ENCODE measurements at regions not wholly inside any gene's neighbourhood (a gene's known extent, or its start where the extent isn't known, plus 50 kb on each side); places are given as distances from the start of the nearest gene placed in this dataset.

DNA sequence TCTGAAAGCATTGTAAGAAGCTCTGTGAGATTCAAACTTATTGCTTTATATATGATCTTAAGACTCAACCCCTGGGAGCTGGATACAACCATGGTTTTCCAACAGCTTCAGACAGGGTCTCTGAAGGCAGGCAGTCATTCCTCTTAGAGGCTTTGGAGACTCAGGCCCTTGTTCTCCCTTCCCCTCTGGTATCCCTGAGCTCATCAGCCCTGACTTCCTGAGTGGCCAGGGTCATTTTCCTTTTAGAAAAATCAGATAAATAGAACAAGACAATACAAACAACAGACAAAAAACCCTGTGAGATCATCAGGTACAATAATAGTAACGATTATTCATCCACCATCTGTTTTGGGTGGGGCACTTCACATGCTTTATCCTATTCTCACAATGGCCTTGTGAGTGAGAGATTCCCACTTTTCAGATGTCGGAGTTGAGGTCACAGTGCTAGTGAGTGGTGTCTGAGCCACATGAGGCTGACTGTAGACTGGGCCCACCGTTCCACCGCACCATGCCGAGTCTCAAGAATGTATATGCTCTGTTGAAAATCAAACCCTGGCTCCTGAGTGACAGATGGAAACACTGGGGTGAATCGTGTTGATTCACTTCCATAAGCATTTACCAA, 144.2 kb downstream of the CXCL12 start:
- H4K91ac ChIP-seq (replicated peaks; ENCODE audit: insufficient read length, low read length), result no peak overlapping the region
- H4K20me1 ChIP-seq (replicated peaks in 1 of 2; ENCODE audit: control insufficient read depth in 1 of 2, insufficient read depth in 2 of 2, low read length in 2 of 2), result no peaks in the 10 kb centered on the region
- H2BK120ac ChIP-seq (replicated peaks; ENCODE audit: low read depth, low read length), result no peak overlapping the region
- H3K27ac ChIP-seq (ENCODE audit: low read depth, low read length), result no peak overlapping the region
- peaks cover 2% of the 10 kb centered on the region; the same call in 1 of the 2 replicates for H3K23me2 ChIP-seq (ENCODE audit: low read depth, low read length)
- H3K4me1 ChIP-seq (replicated peaks in 1 of 4; ENCODE audit: control insufficient read depth in 3 of 4, insufficient read depth in 4 of 4, low read length in 3 of 4), result no peaks in the 10 kb centered on the region
- no peak overlapping the region for H3K18ac ChIP-seq (ENCODE audit: extremely low read depth, low read length)
- no peak overlapping the region for H4K5ac ChIP-seq (ENCODE audit: insufficient read length, low read depth, low read length)
- no peaks in the 10 kb centered on the region for H3K36me3 ChIP-seq (ENCODE audit: control insufficient read depth in 2 of 4, insufficient read depth in 4 of 4, low read length in 3 of 4)
- H2BK20ac ChIP-seq (ENCODE audit: low read length), result no peak overlapping the region
- H3K14ac ChIP-seq (ENCODE audit: insufficient read length), result no peak overlapping the region
- no peak overlapping the region for H2AFZ ChIP-seq (ENCODE audit: low read length)
- no peaks in the 10 kb centered on the region for H3K9me3 ChIP-seq (ENCODE audit: insufficient read depth in 2 of 2, low read depth in 1 of 2, low read length in 1 of 2)
- no peak for FAIRE-seq
- H3K79me2 ChIP-seq (ENCODE audit: control insufficient read depth in 1 of 2, insufficient read depth in 2 of 2, low read length in 2 of 2), result no peaks in the 10 kb centered on the region
- no peak overlapping the region for H3K4me2 ChIP-seq (ENCODE audit: insufficient read depth in 1 of 2, low read depth in 2 of 2, low read length in 2 of 2)
- H2BK5ac ChIP-seq (ENCODE audit: low read depth, low read length), result no peak overlapping the region
- POLR2A ChIA-PET (ENCODE audit: partially characterized antibody), result no interaction called here
- CTCF ChIA-PET (ENCODE audit: partially characterized antibody), result interaction anchor here (0.7 to 1.2 kb wide), 3 partner anchors 9 to 356 kb away, joined by 3 to 4 read pairs (median 4); no protein-coding TSS in a partner anchor
- no peaks in the 10 kb centered on the region for H3K79me1 ChIP-seq (ENCODE audit: low read depth, low read length)
- H2BK12ac ChIP-seq (ENCODE audit: low read depth, low read length), result no peak overlapping the region
- no peak overlapping the region for H3K4ac ChIP-seq (replicated peaks; ENCODE audit: insufficient read length, low read depth, low read length)
- H3K56ac ChIP-seq (replicated peaks; ENCODE audit: insufficient read length, low read depth, low read length), result no peak overlapping the region
- no peak overlapping the region for H4K8ac ChIP-seq (ENCODE audit: extremely low read depth, insufficient read depth, low read length)
- WGBS, 2 experiments (ENCODE audit: extremely low coverage in 1 of 2, insufficient coverage in 1 of 2, insufficient read length in 1 of 2, insufficient replicate concordance in 2 of 2, low coverage in 1 of 2, low lambda C conversion rate in 2 of 2, missing lambda C conversion rate in 1 of 2), result 88% methylated on average over 6 of the region's 6 CpGs; no CpG with 5 or more reads in 1 of the 2 experiments
- H3K4me3 ChIP-seq (ENCODE audit: extremely low read depth in 1 of 4, insufficient read depth in 2 of 4, low read depth in 3 of 4, low read length in 4 of 4), result no peak overlapping the region
- no peak overlapping the region for H3K9ac ChIP-seq (replicated peaks in 1 of 4; ENCODE audit: extremely low read depth in 1 of 4, low read depth in 3 of 4, low read length in 3 of 4)
- DNase-seq (ENCODE audit: low read depth in 1 of 2, low spot score in 2 of 2), result no peak
- peaks cover 0 to 2% (median 0%) of the 10 kb centered on the region in 4 experiments; a peak in 3 of 7 replicates for H3K27me3 ChIP-seq (replicated peaks in 1 of 4; ENCODE audit: control insufficient read depth in 3 of 4, extremely low read depth in 1 of 4, insufficient read depth in 3 of 4, low read length in 3 of 4)
- no peak overlapping the region for H3K23ac ChIP-seq (ENCODE audit: insufficient read length)
- H2BK15ac ChIP-seq (ENCODE audit: low read length), result no peak overlapping the region
- no peak overlapping the region for H2AK5ac ChIP-seq (ENCODE audit: low read depth, low read length)
- no peak for TF ChIP-seq RXRA (IDR thresholded peaks at IDR 0.05; ENCODE audit: insufficient read depth, low read depth, low read length)
- no peak for TF ChIP-seq EP300 (IDR thresholded peaks at IDR 0.05; ENCODE audit: borderline replicate concordance in 1 of 2, low read depth in 2 of 2, low read length in 2 of 2)
- no peak for TF ChIP-seq FOSL1 (IDR thresholded peaks at IDR 0.05; ENCODE audit: insufficient read depth, low read depth, low read length)
- no peak for TF ChIP-seq TAF7 (optimal IDR thresholded peaks at IDR 0.05; ENCODE audit: borderline replicate concordance, low read depth, low read length)
- no peak for TF ChIP-seq GABPA (IDR thresholded peaks at IDR 0.05; ENCODE audit: borderline replicate concordance, insufficient read depth, low read length)
- TF ChIP-seq, protein P1, sequence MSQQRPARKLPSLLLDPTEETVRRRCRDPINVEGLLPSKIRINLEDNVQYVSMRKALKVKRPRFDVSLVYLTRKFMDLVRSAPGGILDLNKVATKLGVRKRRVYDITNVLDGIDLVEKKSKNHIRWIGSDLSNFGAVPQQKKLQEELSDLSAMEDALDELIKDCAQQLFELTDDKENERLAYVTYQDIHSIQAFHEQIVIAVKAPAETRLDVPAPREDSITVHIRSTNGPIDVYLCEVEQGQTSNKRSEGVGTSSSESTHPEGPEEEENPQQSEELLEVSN (IDR thresholded peaks at IDR 0.05), result no peak
- no peak for TF ChIP-seq SIN3A (conservative IDR thresholded peaks at IDR 0.05 in 1 of 2, IDR thresholded peaks at IDR 0.05 in 1 of 2; ENCODE audit: low read depth in 1 of 2, low read length in 2 of 2)
- no peak for TF ChIP-seq TCF12 (IDR thresholded peaks at IDR 0.05; ENCODE audit: low read depth, low read length)
- no peak for TF ChIP-seq ZNF274 (IDR thresholded peaks at IDR 0.05; ENCODE audit: borderline replicate concordance, extremely low read depth, low read length)
- no peak for TF ChIP-seq BACH1 (IDR thresholded peaks at IDR 0.05; ENCODE audit: low read length)
- TF ChIP-seq RNF2 (IDR thresholded peaks at IDR 0.05; ENCODE audit: borderline replicate concordance, low read depth, low read length, missing control alignments, poor library complexity, severe bottlenecking), result no peak
- no peak for TF ChIP-seq KDM1A (IDR thresholded peaks at IDR 0.05; ENCODE audit: borderline replicate concordance, low read length)

All from H1 (cell line).